Epithelial cell of esophagus (primary cell): ENCODE measurements at regions not wholly inside any gene's neighbourhood (a gene's known extent, or its start where the extent isn't known, plus 50 kb on each side); places are given as distances from the start of the nearest gene placed in this dataset.

Experiments used
- DNase-seq: peaks from one replicate; pipeline ENCODE4 v3.0.0; 2010; ENCODE audit warnings: low read depth
- H3K4me3 ChIP-seq: 2 replicates; pipeline ENCODE4 v1.5.1; 2011; ENCODE audit warnings: mild to moderate bottlenecking, low read length, control low read depth
- CTCF ChIP-seq: IDR thresholded peaks from 2 replicates; pipeline ENCODE4 v1.5.1; 2011; ENCODE audit warnings: low read depth, mild to moderate bottlenecking, low read length, control low read depth, inconsistent platforms; ENCODE audit not compliant: insufficient read depth; ENCODE audit errors: missing control alignments

- H3K4me3 ChIP-seq, result no peak overlapping the region
- TF ChIP-seq CTCF, result no peak
- DNase-seq, result peak; percentile 99
These were observed 213.9 kb upstream of the SERP2 start for GRCh38 chr13:44159633-44160279.

- H3K4me3 ChIP-seq, result no peak overlapping the region
- TF ChIP-seq CTCF, result no peak
- peak; percentile 21 for DNase-seq
These were observed 212.9 kb upstream of the SERP2 start for GRCh38 chr13:44160591-44161191.

GRCh38 chr13:44163108-44163507 lies 210.5 kb upstream of the SERP2 start:
- TF ChIP-seq CTCF, result no peak
- no peak for DNase-seq
- no peak overlapping the region for H3K4me3 ChIP-seq

GRCh38 chr13:44165221-44165888 lies 208.3 kb upstream of the SERP2 start:
- TF ChIP-seq CTCF, result no peak
- no peak overlapping the region for H3K4me3 ChIP-seq
- DNase-seq, result peak; percentile 7

GRCh38 chr13:44165889-44166496 lies 207.6 kb upstream of the SERP2 start:
- no peak overlapping the region for H3K4me3 ChIP-seq
- TF ChIP-seq CTCF, result no peak
- peak; percentile 35 for DNase-seq

GRCh38 chr13:44169018-44169911 lies 204.4 kb upstream of the SERP2 start:
- no peak for DNase-seq
- TF ChIP-seq CTCF, result no peak

More at GRCh38 chr13:44169018-44169911, 204.4 kb upstream of the SERP2 start:
- no peak overlapping the region for H3K4me3 ChIP-seq
